Right forelimb (tissue), 1 donor: ENCODE measurements at regions not wholly inside any gene's neighbourhood (a gene's known extent, or its start where the extent isn't known, plus 50 kb on each side); places are given as distances from the start of the nearest gene placed in this dataset.

ENCODE experiments used
- DNase-seq: peaks from one replicate; pipeline ENCODE4 v3.0.0-alpha.2; 2018

DNA sequence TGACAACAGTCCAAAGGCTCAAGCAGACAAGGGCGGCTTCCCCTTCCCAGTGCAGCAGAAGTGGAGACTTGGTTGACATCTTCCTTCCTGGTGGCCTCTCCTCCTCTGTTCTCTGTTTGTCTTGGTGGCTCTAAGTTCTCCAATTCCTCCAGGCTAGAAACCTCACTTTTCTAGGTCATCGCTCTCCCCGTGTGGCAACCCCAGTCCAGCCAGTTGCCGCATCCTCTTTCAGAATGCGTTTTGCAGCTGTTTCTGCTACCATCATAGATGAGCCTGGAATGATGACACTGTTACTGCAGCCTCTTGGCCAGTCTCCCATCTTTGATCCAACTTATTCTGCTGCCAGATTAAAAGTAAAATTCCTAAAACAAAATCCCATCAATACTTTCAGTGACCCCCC, 201.5 kb downstream of the TRIM29 start:
- DNase-seq, result no peak

DNA sequence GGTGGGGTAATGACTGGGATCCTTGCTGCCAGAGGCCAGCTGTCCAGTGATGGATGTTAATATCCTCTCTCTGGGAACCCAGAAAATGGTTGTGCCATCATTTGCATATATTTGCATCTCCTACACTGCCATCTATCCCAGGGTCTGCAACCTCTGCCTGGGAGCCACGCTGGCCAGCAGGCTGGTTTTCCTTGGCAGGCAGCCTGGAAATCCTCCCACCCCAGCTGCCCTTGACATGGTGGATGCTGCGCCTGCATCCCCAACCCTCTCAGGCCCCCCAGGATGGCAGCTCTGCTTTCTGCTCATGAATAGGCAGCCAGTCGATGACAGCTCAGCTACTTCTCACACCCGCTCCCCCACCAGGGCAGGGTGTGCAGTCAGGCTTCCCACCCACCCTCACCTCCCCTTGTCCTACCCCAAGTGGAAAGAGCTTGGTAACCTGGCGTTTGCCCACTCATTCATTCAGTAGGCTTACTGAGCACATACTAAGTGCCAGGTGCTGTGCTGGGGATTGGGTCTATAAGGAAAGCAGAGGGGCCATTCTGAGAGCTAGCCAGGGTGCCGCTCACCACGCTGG, 202.5 kb downstream of the TRIM29 start:
- DNase-seq, result no peak

DNA sequence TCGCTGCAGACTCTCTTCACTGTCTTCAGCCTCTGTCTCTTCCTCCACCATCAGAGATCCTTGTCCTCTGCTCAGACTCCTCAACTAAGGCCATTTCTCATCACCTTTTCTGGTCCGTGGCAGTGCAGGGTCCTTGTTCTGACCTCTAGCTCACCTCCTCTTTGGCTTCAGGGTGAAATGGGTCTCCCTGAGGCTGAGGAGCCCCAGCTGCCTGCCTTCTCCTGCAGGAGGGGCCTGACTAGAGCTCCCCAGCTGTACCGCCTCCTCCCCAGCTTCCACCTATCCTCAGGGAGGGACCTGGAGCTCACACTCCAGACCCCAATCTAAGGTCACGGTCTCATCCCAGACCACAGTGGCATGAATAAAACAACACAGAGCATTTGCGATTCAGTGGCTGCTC, 203.0 kb downstream of the TRIM29 start:
- DNase-seq, result no peak

DNA sequence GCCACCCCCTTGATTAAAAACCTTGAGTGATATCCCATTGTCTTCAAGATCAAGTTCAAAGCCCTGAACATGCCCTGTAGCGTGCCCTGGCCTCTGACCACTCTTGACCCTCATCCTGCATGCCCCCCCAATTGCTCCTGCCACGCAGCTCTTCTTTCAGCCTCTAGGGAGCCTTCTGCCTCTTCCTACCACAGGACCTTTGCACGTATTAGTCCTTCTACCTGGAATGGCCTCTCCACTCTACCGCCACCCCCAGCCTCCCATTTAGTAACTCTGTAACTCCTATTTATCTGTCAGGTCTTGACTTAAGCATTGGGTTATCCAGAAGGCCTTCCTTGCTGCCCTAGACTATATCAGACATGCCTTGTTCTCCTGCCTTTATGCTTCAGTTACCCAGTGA, 203.6 kb downstream of the TRIM29 start:
- no peak for DNase-seq

DNA sequence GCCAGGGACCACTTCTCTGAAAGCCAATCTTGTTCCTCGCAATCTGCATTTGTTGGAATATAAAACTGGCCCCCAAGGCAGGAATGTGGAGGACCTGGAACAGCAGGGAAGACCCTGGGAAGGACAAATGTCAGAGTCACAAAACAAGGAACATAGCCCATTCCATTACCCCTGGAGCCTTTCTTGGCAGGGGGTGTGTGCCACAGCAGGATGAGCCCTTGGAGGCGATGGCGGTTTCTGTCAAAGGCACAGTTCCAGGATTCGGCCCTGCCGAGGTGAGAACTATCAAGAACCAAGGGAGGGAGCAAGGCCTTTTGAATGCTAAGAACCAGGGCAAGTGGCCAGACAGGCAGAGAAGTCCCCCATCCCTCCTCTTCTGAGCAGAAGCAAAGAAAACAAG, 204.3 kb downstream of the TRIM29 start:
- no peak for DNase-seq

DNA sequence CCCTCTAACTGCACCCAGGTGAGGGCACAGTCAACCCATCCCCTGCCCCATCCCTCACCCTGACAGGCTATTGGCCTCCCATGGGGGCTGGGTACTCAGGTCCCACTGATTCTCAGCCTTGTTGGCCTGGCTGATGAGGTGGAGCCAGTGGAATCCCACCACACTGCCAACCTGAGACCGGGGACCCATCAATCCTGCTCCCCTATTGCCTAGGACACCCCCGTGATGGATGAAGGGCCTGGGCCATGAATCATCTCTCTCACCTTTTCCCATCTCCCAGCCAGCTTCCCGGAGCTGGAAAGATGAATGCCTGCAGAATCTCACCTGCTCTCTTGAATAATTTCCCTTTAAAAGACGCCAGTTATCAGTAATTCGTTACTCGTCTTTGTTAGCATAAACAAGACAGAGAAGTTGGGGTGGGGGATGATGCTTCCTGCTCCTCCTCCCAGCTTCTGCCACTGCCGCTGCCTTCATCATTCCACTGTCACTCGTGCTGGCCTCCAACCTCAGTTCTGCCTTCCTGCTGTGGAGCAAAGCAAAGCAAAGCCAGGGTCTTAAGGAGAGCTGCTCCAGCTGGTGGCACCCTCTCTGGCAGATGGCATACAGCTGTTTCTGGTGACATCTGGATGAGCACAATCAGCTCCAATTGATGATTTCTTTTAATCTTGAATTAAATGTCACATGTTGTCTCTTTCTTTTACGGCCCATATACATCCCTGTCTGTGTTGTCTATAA, 204.0 kb upstream of the NECTIN1 start:
- DNase-seq, result no peak

DNA sequence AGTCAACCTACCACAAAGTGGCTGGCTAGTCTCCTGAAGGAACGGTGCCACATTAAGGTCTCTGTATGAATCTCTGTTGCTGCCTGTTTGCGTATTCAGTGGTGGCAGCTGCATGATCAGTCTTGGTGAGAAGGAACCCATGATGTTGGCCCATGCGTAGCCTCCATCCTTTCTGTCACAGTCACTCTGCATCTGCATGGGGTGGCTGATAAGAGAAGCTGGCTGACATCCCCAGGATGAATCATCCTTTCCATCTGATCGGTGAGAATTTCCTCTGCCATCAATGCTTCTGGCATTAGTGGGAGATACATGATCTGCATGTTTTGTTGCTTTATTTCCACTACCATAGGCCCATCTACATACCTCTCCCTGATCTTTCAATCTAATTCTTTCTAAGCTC, 199.0 kb upstream of the NECTIN1 start:
- DNase-seq, result no peak

DNA sequence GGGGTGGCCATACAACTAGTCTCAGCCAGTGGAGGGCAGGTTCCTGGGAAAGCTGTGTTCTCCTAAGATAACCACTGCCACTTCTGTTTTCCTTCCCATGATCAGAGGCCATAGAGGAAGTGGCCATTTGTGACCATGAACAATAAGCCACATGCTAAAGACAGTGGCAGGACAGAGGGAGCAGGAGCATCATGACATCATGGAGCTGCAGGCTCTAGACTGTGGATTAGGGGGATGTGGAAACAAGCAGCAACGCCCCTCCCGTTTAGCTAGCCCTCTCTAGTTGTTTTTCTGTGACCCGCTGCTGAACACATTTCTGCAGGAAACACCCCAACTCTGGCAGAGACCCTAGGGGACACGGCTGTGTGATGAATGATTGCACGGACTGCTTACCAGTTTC, 195.0 kb upstream of the NECTIN1 start:
- DNase-seq, result no peak

DNA sequence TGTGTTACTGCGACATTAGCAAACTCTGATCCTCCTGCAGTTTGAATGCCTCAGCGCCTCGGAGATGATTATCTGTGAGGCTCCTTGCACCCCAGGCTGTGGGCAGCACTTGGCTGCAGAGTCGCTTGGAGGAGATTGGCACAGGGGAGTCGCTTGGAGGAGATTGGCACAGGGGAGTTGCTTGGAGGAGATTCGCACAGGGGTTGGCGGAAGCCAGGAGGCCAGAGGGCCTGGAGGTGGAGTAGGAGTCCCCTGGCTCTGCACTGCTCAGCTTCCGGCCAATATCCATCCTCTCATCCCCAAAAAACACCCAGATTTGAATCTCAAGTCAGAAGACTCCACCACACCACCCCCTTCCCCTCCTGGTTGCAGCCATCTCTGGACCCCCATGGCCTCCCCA, 192.6 kb upstream of the NECTIN1 start:
- DNase-seq, result no peak

DNA sequence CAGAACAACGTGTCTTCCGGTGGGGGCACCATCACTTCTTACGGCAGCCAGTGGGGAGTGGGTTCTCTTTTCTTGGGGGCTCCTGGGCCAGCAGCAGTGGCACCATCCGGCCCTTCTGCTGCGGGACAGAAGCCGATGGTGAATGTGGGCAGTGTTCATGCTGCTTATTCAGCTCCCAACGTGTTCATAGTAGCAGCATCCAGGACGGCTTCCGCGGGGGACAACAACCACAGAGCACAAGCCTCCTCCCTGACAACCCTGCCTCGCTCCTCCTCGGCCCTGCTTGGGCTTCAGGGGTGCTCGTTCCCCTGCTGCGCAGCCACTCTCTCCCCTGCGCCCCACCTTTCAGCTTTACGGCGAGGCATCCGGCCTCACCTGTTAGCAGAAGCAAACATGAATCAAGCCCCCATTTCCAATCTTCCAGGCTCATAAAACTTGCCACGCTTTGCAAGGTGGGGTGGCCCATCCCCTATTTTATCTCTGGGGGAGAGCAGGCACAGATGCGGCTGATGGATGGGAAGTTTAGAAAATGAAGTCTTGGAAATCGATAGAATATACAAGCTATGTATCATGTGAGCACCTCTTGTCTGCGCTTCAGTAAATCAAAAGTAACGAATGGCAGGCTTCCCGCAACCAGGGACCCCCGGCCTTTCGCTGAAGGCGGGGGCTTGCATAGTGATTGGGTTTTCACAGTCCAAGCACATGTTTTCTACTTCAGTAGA, 191.8 kb upstream of the NECTIN1 start:
- DNase-seq, result no peak

DNA sequence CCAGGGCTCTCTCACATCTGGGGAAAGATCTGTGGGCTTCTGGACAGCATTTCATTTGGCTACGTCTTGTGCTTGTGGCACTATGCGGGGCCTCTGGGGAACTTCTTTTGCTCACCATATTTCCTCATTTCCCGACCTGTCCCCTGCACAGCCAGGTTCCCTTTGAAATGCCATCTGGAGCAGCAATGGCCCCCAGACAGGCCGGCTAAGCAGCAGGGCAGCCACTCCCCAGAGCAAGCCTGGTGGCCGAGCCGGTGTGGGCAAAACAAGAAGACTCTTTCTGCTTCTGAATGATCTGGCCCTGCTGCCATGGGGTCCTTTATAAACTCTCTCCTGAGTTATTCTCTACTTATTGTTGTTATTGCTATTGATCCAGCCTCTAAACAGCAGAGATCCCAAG, 190.7 kb upstream of the NECTIN1 start:
- DNase-seq, result no peak

DNA sequence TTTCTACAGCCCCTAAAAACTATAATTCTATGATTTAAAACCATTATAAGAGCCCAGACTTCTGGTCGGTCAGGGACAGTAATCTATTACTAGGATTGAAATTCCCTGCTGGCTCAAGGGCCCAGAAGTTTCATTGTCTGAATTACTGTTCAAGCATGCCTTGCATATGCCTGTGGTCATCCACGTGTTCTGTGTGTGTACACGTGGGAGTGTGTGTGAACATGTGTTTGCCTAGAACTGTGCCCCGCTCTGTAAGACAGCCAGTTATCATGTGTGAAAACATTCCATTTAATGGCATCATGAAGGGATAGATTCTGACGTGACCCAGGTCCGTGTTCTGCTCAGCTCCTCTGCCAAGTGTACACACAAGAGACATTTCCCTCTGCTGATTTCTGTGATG, 189.3 kb upstream of the NECTIN1 start:
- no peak for DNase-seq

DNA sequence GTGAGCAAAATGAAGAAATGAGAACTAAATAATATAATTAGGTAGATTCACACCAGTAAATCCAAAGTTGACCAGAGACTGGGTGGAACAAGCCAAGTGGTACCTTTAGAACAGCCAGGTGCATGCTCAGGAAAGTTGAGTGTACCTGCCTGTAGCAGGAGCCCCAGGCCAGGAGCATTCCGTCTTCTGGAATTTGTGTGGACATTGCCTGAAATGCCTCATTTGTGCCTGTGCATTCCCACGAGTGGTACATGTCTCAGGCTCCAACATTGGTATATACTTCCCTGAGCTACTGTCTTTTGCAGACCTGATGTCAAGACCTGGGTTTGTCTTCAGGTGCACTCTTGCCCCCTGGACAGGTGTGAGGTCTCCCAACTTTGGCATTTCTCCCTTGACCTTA, 187.6 kb upstream of the NECTIN1 start:
- no peak for DNase-seq

DNA sequence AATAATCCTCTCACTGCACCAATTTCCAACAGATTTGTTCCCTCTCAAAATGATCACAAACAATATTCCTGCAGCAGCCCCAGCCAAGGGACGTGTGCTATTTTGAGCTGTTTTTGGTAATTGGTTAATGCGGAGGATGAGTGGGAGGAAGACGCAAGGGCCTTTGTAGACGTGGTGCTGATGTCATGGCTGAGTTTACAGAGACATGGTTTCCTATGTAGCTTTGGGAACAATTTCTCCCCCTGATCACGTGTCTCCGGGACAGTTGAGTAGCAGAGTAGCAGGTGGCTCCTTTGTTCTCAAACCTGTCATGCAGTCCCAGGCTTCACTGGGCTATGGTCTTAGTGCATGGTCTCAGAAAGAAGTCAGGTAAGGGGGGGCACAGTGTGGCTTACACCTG, 183.2 kb upstream of the NECTIN1 start:
- DNase-seq, result no peak

DNA sequence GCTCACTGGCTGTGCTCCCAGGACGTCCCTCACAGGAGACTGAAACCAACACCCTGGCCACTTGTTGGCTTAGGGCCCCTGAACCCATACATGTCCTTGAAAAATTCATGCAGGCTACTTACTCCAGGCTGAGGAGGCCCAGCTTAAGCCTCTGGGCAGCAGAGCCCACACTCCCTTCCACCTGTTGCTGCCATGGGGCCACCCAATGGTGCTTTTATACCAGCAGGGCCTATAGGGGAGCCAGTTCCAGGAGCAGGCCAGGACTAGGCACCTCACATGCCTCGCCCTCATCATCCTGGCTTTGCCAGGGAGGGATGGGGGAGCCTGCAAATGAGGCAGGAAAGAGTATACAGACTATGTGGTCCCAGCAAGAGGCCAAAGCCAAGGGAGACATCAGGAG, 181.7 kb upstream of the NECTIN1 start:
- DNase-seq, result no peak

DNA sequence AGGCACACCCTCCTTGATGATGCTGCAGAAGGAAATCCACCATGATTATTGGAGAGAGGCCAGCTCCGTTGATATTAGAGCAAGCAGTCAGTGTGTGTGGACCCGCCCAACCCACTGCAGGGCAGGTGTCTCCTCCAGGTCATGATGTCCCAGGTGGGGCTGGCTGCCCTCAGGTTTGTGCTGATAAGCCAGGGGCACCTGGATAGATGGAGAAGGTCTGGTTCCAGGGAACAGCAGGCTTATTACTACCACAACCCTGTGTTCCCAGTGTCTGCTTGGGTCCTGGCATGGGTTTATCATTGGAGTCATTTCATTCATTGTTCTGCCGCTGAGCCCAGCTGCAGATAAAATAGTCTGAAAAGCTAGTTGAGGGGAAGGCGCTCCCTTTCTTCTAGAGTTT, 181.1 kb upstream of the NECTIN1 start:
- DNase-seq, result no peak

DNA sequence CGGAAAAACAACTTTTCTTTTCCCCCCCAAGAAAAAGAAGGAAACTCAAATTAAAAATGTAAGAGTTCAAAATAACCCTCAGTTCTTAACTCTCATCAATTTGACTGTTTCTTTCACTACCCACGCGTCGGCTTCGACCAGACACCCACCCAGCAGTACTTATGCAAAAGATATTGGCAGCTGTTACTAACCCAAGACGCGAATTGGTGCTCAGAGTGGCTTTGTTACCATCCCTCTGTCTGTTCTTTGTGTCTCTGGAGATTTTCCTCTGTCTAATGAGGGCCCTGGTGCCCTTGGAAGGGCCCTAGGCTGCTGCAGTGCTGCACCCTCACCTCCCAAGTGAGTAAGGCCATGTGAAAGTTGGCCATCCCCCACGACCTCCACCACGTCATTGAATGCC, 180.5 kb upstream of the NECTIN1 start:
- DNase-seq, result no peak

DNA sequence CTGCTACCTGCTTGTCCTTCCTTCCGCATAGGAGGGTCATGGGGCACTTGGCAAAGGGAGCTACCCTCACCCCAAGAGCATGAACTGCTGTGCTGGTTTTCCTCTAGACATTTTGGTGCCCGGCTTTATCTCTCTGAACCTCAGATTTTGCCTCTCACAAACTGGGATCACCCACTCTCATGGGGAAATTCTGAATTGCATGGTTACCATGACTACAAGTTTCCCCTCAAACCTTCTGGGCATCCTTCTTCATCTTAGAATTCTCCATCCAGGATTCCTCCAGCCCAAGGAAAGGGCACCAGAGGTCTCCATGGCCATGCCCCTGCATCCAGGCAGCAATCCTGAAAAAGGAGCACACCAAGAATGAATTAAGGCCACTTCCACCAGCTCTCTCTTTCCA, 180.1 kb upstream of the NECTIN1 start:
- no peak for DNase-seq

DNA sequence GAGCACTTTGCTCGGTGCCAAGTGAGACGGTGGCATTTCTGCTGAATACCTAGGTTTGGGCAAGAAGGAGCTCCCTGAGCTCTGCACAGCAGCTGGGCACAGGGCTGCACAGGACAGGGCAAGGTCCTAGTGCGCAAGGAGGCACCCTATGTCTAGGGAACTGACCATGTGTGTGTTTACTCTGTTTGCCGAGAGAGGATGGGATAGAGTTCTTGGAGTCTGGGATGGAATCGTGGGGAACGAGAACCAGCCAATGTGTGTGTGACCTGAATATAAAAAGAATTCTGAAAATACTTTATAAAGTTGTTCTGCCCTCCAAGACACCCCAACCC, 179.5 kb upstream of the NECTIN1 start:
- no peak for DNase-seq

DNA sequence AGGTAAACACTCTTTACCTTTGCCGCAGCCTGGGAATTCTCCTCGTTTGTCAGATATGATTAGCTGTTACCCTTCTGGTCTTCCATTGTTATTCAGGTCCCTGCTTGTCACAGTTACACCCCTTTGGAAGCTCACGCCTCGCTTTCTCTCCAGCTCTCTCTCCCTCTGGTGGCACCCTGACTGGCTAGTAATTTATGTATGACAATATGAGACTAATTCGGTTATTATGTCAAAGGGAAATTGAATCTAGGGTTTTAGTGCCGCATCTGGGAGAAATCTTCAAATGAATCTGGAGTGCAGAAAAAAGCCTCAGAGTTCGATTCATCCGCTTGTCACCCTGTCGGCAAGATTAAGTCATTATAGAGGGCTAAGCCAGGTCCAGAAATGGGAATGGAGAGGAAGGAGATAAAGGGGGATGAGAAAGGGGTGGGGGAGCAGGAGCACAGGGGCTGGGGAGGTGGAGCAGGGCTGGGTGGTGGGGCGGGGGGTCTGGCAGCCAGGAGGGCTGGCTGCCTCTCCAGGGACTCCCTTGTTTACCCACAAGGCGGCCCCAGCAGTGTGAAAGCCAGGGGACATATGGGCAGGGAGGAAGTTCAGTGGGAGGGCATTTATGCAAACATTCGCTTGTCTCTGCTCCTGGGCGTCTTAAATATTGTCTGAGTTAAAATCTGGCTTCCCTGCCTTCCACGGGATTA, 179.0 kb upstream of the NECTIN1 start:
- no peak for DNase-seq

DNA sequence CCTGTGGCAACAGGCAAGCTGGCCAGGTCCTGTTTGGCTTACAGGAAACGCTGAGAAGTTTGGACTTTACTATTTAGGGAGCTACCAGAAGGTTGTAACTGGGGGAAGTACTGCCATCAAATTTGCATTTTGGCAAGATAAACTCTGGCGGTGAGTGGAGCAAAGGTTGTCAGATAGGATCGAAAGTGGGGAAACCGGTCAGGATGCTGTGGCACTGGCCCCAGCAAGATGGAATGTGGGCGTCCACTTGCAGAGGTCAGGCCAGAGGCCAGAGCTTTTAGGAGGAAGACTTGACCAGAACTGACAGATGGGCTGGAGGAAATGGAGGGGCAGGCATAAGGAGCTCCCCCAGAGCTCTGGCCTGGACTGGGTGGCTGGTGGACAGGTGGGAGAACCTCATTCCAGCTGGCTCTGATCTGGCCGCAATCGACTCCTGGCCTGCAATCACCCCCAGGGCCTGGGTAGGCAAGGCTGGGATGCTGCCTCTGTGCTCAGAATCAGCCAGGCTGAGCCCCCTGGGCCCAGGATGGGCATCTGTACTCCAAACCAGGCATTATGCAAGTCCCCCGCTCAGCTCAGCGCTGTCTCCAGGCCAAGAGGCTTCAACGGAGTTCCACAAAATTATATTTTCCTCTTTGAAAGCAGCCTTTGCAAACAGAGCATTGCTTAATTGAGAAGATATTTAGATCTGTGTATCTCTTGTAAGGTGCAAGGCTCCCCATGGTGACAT, 178.3 kb upstream of the NECTIN1 start:
- DNase-seq, result no peak

DNA sequence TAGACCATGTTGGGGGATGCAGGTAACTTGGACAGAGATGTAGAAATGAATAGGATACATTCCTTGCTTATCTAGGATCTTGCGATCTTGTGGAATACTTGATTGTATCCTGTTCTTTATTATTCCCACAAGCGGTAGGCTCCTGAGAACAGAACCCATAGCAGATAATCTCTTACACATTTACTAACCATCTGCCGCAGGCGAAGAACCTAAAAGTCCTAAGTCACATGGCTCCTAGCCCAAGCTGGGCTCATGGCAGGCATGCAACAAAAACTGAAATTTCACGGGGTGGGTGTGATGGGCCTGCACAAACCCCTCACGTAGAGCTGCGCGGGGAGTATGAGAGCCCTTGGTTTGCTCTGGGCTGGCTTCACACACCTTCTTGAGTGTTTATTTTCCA, 177.4 kb upstream of the NECTIN1 start:
- no peak for DNase-seq

DNA sequence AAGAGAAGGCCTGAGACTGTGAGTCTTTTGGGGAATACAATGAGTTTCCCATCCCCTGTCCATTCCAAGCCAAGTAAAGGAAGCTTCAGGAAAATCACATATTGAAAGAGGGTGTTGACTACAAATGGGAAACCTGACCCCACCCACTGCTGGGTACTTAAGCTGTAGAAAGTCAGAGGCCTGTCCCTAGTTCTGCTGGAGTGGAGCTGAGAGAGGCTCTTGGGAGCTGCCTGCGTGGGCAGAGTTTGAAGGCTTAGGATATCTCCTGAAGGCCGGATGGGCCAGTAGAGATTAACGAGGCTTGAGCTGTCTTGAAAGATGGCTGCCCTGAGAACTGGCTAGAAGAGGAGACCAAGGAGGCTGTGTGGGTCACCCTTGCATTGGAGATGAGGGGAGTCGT, 176.2 kb upstream of the NECTIN1 start:
- DNase-seq, result no peak
